ENCODE measurements at regions not wholly inside any gene's neighbourhood (a gene's known extent, or its start where the extent isn't known, plus 50 kb on each side); places are given as distances from the start of the nearest gene placed in this dataset.

DNA sequence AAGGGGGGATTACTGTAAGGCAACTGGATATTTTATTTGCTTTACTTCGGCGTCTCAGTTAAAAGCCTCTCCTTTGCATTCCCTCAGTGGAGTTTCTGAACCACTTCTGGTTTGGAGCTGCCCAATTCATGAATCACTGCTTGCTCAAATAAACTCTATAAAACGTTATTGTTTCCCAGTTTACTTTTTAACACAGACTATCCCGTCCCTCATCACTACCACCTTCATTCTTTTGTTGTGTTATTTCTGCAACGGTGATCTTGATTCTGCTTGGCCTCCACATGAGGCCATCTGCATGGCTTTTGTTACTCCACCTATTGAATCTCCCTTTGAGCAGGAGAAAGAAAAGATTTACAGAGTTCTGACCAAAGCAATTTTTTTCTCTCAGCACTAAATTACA is 104.0 kb upstream of the PLEKHA5 start:
- Histone ChIP-seq H3K9me3 (no peaks in the 10 kb centered on the region), H3K27ac (no peak overlapping the region), H3K4me3 (no peak overlapping the region), H3K4me1 (no peaks in the 10 kb centered on the region), H3K27me3 (no peaks in the 10 kb centered on the region), H3K36me3 (no peaks in the 10 kb centered on the region)
- 14 to 63% methylated on average over 5 of the region's 5 CpGs for whole genome bisulfite sequencing, 2 donors
- intact Hi-C loops (cut with DNase I), result no loop called here
- no peak for TF ChIP-seq POLR2A (IDR thresholded peaks at IDR 0.05)
- TF ChIP-seq, protein P1, sequence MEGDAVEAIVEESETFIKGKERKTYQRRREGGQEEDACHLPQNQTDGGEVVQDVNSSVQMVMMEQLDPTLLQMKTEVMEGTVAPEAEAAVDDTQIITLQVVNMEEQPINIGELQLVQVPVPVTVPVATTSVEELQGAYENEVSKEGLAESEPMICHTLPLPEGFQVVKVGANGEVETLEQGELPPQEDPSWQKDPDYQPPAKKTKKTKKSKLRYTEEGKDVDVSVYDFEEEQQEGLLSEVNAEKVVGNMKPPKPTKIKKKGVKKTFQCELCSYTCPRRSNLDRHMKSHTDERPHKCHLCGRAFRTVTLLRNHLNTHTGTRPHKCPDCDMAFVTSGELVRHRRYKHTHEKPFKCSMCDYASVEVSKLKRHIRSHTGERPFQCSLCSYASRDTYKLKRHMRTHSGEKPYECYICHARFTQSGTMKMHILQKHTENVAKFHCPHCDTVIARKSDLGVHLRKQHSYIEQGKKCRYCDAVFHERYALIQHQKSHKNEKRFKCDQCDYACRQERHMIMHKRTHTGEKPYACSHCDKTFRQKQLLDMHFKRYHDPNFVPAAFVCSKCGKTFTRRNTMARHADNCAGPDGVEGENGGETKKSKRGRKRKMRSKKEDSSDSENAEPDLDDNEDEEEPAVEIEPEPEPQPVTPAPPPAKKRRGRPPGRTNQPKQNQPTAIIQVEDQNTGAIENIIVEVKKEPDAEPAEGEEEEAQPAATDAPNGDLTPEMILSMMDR (IDR thresholded peaks at IDR 0.05), result no peak
- TF ChIP-seq EP300 (IDR thresholded peaks at IDR 0.05), result no peak
- DNase-seq, result no peak

GRCh38 chr12:19026034-19026433 is 103.5 kb upstream of the PLEKHA5 start:
- intact Hi-C loops (cut with DNase I), result no loop called here
- TF ChIP-seq EP300 (IDR thresholded peaks at IDR 0.05), result no peak
- TF ChIP-seq, protein P1 (IDR thresholded peaks at IDR 0.05), result no peak
- TF ChIP-seq POLR2AphosphoS5 (IDR thresholded peaks at IDR 0.05), result no peak
- no peak for TF ChIP-seq POLR2A (IDR thresholded peaks at IDR 0.05)
- DNase-seq, result no peak
- H3K27ac ChIP-seq, result no peak overlapping the region
- 77 to 85% methylated on average over 4 of the region's 4 CpGs for WGBS, 2 donors
- no peaks in the 10 kb centered on the region for H3K4me1 ChIP-seq
- no peaks in the 10 kb centered on the region for H3K27me3 ChIP-seq
- no peaks in the 10 kb centered on the region for H3K9me3 ChIP-seq
- H3K36me3 ChIP-seq, result no peaks in the 10 kb centered on the region
- H3K4me3 ChIP-seq, result no peak overlapping the region

DNA sequence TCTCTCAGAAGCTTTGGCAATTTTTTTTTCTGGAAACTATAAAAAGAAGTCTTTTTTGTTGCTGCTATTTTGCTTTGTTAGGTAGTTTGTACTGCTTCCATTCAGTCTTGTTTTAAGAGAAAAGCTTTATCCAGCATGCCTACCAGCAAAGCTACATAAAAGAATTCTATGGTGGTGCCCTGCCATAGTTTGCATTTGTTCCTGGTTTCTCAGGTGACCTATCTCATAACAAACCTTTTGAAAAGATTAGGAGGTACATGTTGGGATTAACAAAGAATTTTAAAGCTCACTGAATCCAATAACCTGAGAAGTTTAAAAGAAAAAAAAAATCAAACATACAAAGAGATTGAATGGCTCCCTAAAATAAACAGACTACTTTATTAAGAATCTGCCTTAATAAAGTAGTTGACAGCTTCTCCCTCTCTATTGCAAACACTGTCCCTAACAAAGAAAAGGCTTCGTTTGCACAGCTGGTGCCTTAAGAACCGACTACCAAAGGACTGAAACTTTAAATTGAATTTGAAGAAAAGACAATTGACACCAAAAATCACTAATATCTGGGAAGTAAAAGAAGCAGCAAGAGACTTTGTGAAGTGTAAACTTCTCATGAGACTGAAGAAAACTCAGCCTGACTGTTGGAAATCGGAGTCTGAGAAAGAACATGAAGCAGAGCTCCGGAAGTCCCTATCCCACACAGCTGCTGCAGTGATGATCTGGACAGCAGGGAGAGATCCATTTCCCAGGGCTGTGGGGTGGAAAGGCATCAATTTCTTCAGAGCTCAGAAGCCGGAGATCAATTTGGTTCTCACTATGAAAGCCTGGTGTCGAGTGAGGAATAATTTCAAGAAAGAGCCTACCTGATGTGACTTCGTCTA is 102.7 kb upstream of the PLEKHA5 start:
- H3K27ac ChIP-seq, result no peak overlapping the region

DNA sequence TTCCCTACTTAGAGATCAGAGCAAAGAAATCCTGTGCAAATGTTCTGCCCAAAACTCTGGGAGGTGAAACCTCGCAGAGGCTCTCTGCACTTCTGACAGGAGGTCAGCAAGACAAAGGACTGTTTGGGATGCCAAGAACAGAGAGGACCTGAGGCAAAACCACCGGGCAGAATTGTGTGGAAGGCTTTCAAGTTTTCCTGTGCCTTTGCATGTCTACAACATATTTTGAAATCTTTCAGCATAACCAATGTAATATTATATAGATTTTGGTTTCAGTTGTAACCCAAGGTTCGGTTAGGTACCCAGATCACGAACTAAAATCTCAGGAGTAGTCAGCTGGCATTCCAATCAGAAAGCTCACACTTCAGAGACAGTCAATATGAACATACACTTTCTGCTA is 99.4 kb upstream of the PLEKHA5 start:
- no peaks in the 10 kb centered on the region for H3K4me1 ChIP-seq
- DNase-seq, result no peak
- 92 to 94% methylated on average over 4 of the region's 4 CpGs for WGBS, 2 donors
- TF ChIP-seq EP300 (IDR thresholded peaks at IDR 0.05) (no peak), POLR2A (IDR thresholded peaks at IDR 0.05) (no peak), POLR2AphosphoS5 (IDR thresholded peaks at IDR 0.05) (no peak)
- TF ChIP-seq, protein P1 (IDR thresholded peaks at IDR 0.05), result no peak
- H3K27ac ChIP-seq, result no peak overlapping the region
- no peaks in the 10 kb centered on the region for H3K36me3 ChIP-seq
- peaks cover 0 to 8% (median 0%) of the 10 kb centered on the region in 4 donors for H3K9me3 ChIP-seq
- no peaks in the 10 kb centered on the region for H3K27me3 ChIP-seq
- intact Hi-C loops (cut with DNase I), result no loop called here
- no peak overlapping the region for H3K4me3 ChIP-seq

More for the DNA sequence above, 102.7 kb upstream of the PLEKHA5 start:
- Histone ChIP-seq H3K4me3 (no peak overlapping the region), H3K4me1 (no peaks in the 10 kb centered on the region), H3K27me3 (no peaks in the 10 kb centered on the region), H3K36me3 (no peaks in the 10 kb centered on the region), H3K9me3 (no peaks in the 10 kb centered on the region)
- DNase-seq, result no peak
- intact Hi-C loops (cut with DNase I), result no loop called here
- WGBS, 2 donors, result 73 to 79% methylated on average over 7 of the region's 7 CpGs
- no peak for TF ChIP-seq POLR2A (IDR thresholded peaks at IDR 0.05)
- TF ChIP-seq POLR2AphosphoS5 (IDR thresholded peaks at IDR 0.05), result no peak
- TF ChIP-seq, protein P1 (IDR thresholded peaks at IDR 0.05), result no peak
- no peak for TF ChIP-seq EP300 (IDR thresholded peaks at IDR 0.05)

All from sigmoid colon (tissue), 6 donors.